Tibial nerve (tissue), 4 donors: ENCODE measurements at regions not wholly inside any gene's neighbourhood (a gene's known extent, or its start where the extent isn't known, plus 50 kb on each side); places are given as distances from the start of the nearest gene placed in this dataset.

Experiments used
- DNase-seq, 2 donors: peaks; one replicate each; pipeline ENCODE4 v3.0.0-alpha.2; 2019; ENCODE audit warnings: low spot score in 2 of 2
- H3K27ac ChIP-seq, 4 donors: fragments of 200-600 bp; sonication (generic) in 3 of 4; one replicate each; pipeline ENCODE4 v1.5.1; 2017 to 2019; ENCODE audit warnings: mild to moderate bottlenecking in 1 of 4
- H3K27me3 ChIP-seq, 2 donors: fragments of 200-600 bp; sonication (generic) in 1 of 2; one replicate each; pipeline versions ENCODE4 v1.5.1 to v1.6.0; 2017 to 2019
- H3K36me3 ChIP-seq, 3 donors: fragments of 200-600 bp; sonication (generic); one replicate each; pipeline ENCODE4 v1.5.1; 2018 to 2019
- H3K4me1 ChIP-seq, 4 donors: fragments of 200-600 bp; sonication (generic) in 3 of 4; one replicate each; pipeline ENCODE4 v1.5.1; 2017 to 2019
- H3K4me3 ChIP-seq, 4 donors: fragments of 200-600 bp; sonication (generic) in 3 of 4; one replicate each; pipeline ENCODE4 v1.5.1; 2017 to 2019; ENCODE audit warnings: mild to moderate bottlenecking in 1 of 4, moderate library complexity in 1 of 4
- H3K9me3 ChIP-seq, 4 donors: fragments of 200-600 bp; sonication (generic) in 3 of 4; one replicate each; pipeline ENCODE4 v1.5.1; 2017 to 2019
- EP300 ChIP-seq, 2 donors: sonication (generic); formaldehyde crosslinking; IDR thresholded peaks; one replicate each; pipeline ENCODE4 v1.6.1; 2017; ENCODE audit warnings: antibody characterized with exemption in 2 of 2, mild to moderate bottlenecking in 1 of 2
- POLR2A ChIP-seq, 2 donors: fragments of 450-650 bp; IDR thresholded peaks; one replicate each; pipeline ENCODE4 v1.6.1; 2017; ENCODE audit warnings: antibody characterized with exemption in 2 of 2, mild to moderate bottlenecking in 2 of 2, moderate library complexity in 2 of 2
- WGBS, 2 donors: methylation state at CpG; one replicate each; pipeline ENCODE4 v1.1.5; 2018; 5-methylcytosine and 5-hydroxymethylcytosine counted together
- TF ChIP-seq, protein P1 (sequence below), 5 experiments: fragments of 200-600 bp in 3 of 5; fragments of 450-650 bp in 2 of 5; sonication (generic) in 3 of 5; IDR thresholded peaks; one replicate each; pipeline ENCODE4 v1.5.1; 2016 to 2019; ENCODE audit warnings: antibody characterized with exemption in 5 of 5, mild to moderate bottlenecking in 3 of 5, moderate library complexity in 2 of 5

DNA sequence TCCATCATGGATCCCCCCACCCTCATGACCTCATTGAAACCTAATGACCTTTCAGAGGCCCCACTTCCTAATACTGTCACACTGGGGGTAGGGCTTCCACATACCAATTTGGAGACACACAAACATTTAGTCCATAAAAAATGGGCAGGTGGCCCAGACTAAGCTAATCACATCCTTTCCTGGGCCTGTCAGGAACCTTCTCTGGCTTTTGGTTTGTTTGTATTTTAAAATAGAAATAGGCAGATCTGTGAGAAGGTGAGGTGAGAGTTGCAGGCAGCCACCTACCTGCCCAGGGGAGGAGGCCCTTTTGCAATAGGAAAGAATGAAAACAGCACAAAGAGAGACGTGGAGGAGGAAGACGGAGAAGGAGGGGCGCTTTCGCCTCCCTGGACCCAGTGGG, 90.2 kb upstream of the BOD1 start:
- no peak overlapping the region for H3K4me3 ChIP-seq
- no peak for TF ChIP-seq POLR2A (IDR thresholded peaks at IDR 0.05)
- H3K9me3 ChIP-seq, result no peaks in the 10 kb centered on the region
- no peak for DNase-seq
- H3K27ac ChIP-seq, result no peak overlapping the region
- no peaks in the 10 kb centered on the region for H3K27me3 ChIP-seq
- no peaks in the 10 kb centered on the region for H3K4me1 ChIP-seq
- WGBS, 2 donors, result 83 to 87% methylated on average over 4 of the region's 4 CpGs
- H3K36me3 ChIP-seq, result no peaks in the 10 kb centered on the region

DNA sequence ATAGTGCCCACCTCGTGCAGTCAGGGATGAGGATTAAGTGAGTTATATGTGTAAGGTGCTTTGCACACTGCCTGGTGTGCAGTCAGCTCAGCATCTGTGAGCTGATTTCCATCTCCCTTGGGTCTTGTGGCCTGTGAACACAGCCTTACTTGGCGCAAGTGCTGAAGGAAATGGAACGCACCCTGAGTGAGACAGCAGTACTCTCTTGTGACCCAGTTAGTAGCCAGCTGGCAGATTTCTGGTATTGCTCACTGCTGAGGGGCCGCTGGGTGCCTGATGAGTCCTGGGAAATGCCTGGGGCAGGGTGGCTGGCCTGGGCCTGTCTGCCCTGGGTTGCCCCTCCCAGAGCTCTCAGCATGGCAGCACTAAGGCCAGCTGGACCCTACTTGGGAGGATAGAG, 90.9 kb upstream of the BOD1 start:
- 67% methylated on average over 3 to 4 of the region's 4 CpGs for WGBS, 2 donors
- H3K4me1 ChIP-seq, result no peaks in the 10 kb centered on the region
- H3K27me3 ChIP-seq, result no peaks in the 10 kb centered on the region
- peak in 1 of 2 donors; percentile 12 for DNase-seq
- H3K36me3 ChIP-seq, result no peaks in the 10 kb centered on the region
- no peaks in the 10 kb centered on the region for H3K9me3 ChIP-seq
- H3K27ac ChIP-seq, result no peak overlapping the region
- no peak for TF ChIP-seq EP300 (IDR thresholded peaks at IDR 0.05)
- TF ChIP-seq, protein P1, sequence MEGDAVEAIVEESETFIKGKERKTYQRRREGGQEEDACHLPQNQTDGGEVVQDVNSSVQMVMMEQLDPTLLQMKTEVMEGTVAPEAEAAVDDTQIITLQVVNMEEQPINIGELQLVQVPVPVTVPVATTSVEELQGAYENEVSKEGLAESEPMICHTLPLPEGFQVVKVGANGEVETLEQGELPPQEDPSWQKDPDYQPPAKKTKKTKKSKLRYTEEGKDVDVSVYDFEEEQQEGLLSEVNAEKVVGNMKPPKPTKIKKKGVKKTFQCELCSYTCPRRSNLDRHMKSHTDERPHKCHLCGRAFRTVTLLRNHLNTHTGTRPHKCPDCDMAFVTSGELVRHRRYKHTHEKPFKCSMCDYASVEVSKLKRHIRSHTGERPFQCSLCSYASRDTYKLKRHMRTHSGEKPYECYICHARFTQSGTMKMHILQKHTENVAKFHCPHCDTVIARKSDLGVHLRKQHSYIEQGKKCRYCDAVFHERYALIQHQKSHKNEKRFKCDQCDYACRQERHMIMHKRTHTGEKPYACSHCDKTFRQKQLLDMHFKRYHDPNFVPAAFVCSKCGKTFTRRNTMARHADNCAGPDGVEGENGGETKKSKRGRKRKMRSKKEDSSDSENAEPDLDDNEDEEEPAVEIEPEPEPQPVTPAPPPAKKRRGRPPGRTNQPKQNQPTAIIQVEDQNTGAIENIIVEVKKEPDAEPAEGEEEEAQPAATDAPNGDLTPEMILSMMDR (IDR thresholded peaks at IDR 0.05), result no peak
- no peak for TF ChIP-seq POLR2A (IDR thresholded peaks at IDR 0.05)
- H3K4me3 ChIP-seq, result no peak overlapping the region

DNA sequence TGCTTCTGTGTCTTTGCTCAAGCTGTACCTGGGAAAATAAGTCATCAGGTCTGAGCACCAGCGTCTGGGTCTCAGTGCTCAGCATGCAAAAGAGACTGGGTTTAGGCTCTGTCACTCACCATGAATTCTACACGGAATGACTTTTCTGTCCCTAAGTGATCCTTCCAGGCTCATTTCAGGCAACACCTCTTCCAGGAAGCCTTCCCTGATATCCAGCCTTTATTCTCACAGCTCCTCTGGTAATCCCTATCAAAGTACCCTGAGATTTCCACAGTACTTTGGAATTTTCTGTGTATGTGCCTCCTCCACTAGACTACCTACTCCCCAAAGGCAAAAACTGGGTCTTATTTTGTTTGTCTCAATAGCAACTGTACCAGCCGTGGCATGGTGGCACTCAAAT, 92.7 kb upstream of the BOD1 start:
- no peaks in the 10 kb centered on the region for H3K4me1 ChIP-seq
- TF ChIP-seq POLR2A (IDR thresholded peaks at IDR 0.05) (no peak), EP300 (IDR thresholded peaks at IDR 0.05) (no peak)
- TF ChIP-seq, protein P1 (IDR thresholded peaks at IDR 0.05), result no peak
- H3K4me3 ChIP-seq, result no peak overlapping the region
- no peaks in the 10 kb centered on the region for H3K27me3 ChIP-seq
- H3K36me3 ChIP-seq, result no peaks in the 10 kb centered on the region
- H3K27ac ChIP-seq, result no peak overlapping the region
- 81 to 93% methylated on average over 3 of the region's 3 CpGs for WGBS, 2 donors
- no peak for DNase-seq
- H3K9me3 ChIP-seq, result no peaks in the 10 kb centered on the region

DNA sequence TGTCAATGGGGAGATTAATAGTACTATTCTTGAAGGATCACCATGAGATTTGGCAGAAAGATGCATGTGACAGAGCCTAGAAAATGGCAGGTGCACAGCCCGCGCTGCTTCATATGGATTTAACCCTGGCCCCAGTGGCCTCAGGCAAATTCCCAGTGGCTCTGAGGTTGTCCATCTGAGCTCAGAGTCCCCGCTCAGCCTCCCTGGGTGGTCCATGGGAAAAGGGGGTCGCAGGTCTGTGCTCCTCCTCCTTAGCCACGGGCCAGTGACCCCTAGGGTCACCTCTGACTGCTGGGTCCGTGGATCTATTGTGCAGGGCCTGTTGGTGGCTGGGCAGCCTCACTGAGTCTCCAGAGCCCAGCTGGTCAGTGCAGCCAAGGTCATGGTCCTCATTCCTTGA, 93.3 kb upstream of the BOD1 start:
- TF ChIP-seq, protein P1 (IDR thresholded peaks at IDR 0.05), result no peak
- TF ChIP-seq EP300 (IDR thresholded peaks at IDR 0.05), result no peak
- no peak for TF ChIP-seq POLR2A (IDR thresholded peaks at IDR 0.05)
- WGBS, 2 donors, result 24 to 43% methylated on average over 4 to 6 of the region's 6 CpGs
- H3K4me1 ChIP-seq, result no peaks in the 10 kb centered on the region
- H3K27me3 ChIP-seq, result no peaks in the 10 kb centered on the region
- no peak overlapping the region for H3K4me3 ChIP-seq
- H3K9me3 ChIP-seq, result no peaks in the 10 kb centered on the region
- no peaks in the 10 kb centered on the region for H3K36me3 ChIP-seq
- H3K27ac ChIP-seq, result no peak overlapping the region
- DNase-seq, result no peak

DNA sequence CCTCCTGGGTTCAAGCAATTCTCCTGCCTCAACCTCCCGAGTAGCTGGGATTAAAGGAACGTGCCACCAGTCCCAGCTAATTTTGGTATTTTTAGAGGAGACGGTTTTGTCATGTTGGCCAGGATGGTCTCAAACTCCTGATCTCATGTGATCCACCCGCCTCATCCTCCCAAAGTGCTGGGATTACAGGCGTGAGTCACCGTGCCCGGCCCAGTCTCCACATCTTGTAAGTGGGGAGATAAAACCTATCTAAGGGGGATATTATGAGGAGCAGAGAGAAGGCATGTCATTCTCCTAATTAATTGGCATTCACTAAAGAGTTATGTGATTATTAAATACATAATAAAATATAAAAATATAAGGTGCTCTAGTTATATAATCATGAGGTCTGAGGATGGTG, 94.1 kb upstream of the BOD1 start:
- DNase-seq, result no peak
- WGBS, 2 donors, result 93% methylated on average over 7 of the region's 7 CpGs

More for the DNA sequence above, 94.1 kb upstream of the BOD1 start:
- Histone ChIP-seq H3K27ac (no peak overlapping the region), H3K4me3 (no peak overlapping the region), H3K9me3 (no peaks in the 10 kb centered on the region), H3K36me3 (no peaks in the 10 kb centered on the region), H3K27me3 (no peaks in the 10 kb centered on the region), H3K4me1 (no peaks in the 10 kb centered on the region)
- no peak for TF ChIP-seq POLR2A (IDR thresholded peaks at IDR 0.05)
- no peak for TF ChIP-seq EP300 (IDR thresholded peaks at IDR 0.05)
- TF ChIP-seq, protein P1 (IDR thresholded peaks at IDR 0.05), result no peak
